ENCODE measurements at regions not wholly inside any gene's neighbourhood (a gene's known extent, or its start where the extent isn't known, plus 50 kb on each side); places are given as distances from the start of the nearest gene placed in this dataset.

DNA sequence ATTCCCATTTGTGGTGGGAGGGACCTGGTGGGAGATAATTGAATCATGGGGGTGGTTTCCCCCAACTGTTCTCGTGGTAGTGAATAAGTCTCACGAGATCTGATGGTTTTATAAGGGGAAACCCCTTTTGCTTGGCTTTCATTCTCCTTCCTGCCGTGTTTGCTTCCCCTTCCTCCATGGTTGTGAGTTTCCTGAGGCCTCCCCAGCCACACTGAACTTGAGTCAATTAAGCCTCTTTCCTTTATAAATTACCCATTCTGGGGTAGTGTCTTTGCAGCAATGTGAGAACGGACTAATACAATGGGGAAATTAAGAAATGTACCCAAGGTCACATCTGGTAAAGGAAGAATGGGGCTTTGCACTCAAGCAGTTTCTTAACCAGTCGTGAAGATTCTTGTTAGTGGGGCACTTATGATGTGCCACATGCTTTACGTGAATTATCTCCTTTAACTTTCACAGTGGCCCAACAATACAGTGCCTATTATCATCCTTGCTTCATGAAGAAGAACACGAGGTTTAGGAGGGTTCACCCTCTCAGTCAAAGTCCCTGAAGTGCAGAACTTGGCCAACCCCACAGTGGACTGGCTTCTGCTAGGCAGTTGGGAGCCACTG lies 234.3 kb downstream of the EFCAB11 start:
- H3K4me1 ChIP-seq (ENCODE audit: control insufficient read depth in 2 of 2, insufficient read depth in 2 of 2, low read length in 2 of 2), result peaks cover 69 to 72% of the 10 kb centered on the region in 2 donors
- peaks cover 0 to 13% (median 1%) of the 10 kb centered on the region in 11 donors for H3K9me3 Mint-ChIP-seq
- H3K27ac Mint-ChIP-seq, result peak overlapping the region; percentile 94 to 99 (median 98)
- DNase-seq (peak in 6 of 9 donors; percentile 21 to 47 (median 34)), ATAC-seq (peak; percentile 8)
- H3K27ac ChIP-seq (ENCODE audit: low read depth, low read length), result peak overlapping the region; percentile 70
- no peaks in the 10 kb centered on the region for H3K36me3 ChIP-seq (ENCODE audit: control insufficient read depth in 2 of 3, insufficient read depth in 3 of 3, low read length in 3 of 3)
- intact Hi-C loops (cut with micrococcal nuclease), result loop anchor here (1.0 to 5.0 kb wide), 12 partner anchors 19 to 1527 kb away; partner anchors contain the start of genes EFCAB11 (in 2 of the 2), FOXN3 (in 1 of the 2) and TDP1 (in 1 of the 2)
- H3K4me1 Mint-ChIP-seq, result peaks cover 63 to 99% (median 92%) of the 10 kb centered on the region in 7 donors
- ChIA-PET CTCF (interaction anchor here (0.5 to 2.7 kb wide), 8 partner anchors 12 to 271 kb away, joined by 3 to 21 read pairs (median 6); no protein-coding TSS in a partner anchor), POLR2A (interaction anchor here (0.6 to 3.3 kb wide), 19 partner anchors 12 to 304 kb away, joined by 3 to 68 read pairs (median 5); no protein-coding TSS in a partner anchor)
- peak overlapping the region; percentile 65 to 81 (median 73) for H3K4me3 Mint-ChIP-seq
- H3K9me3 ChIP-seq (ENCODE audit: control insufficient read depth in 2 of 3, low read length in 3 of 3), result no peaks in the 10 kb centered on the region
- peak overlapping the region; percentile 43 for H3K4me3 ChIP-seq (ENCODE audit: low read length)
- H3K27me3 Mint-ChIP-seq, result no peaks in the 10 kb centered on the region
- H3K27me3 ChIP-seq (ENCODE audit: control insufficient read depth in 2 of 2, insufficient read depth in 2 of 2, low read length in 2 of 2), result no peaks in the 10 kb centered on the region
- H3K36me3 Mint-ChIP-seq, result peaks cover 0 to 28% (median 3%) of the 10 kb centered on the region in 5 donors

DNA sequence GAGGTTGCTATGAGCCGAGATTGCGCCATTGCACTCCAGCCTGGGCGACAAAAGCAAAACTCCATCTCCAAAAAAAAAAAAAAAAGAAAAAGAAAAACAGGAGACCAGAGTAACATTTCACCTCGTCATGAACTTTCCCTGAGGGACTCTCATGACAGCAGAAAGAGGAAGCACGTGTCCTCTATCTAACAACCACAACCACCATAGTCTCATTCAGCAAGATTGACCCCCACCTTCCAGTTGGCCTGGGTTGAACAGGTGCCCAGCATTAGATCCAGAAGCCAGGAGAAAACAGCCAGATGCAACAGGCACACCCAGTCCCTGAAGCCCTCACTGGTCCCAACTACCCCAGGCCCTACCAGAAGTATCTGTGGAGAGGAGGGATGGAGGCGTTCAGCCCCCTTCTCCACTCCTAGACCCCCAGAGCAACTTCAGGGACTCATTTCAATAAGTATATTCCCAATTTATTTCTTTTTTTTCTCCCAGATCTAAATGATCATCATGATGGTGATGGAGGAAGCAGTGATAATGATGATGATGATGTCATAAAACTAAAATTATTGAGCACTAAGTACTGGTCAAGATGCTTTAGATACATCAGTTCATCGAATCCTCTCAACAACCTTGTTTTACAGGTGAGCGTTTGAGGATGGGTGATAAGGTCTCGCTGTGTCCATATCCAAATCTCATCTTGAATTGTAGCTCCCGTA lies 235.0 kb downstream of the EFCAB11 start:
- Histone ChIP-seq H3K4me3 (ENCODE audit: low read length) (no peak overlapping the region), H3K9me3 (ENCODE audit: control insufficient read depth in 2 of 3, low read length in 3 of 3) (no peaks in the 10 kb centered on the region), H3K36me3 (ENCODE audit: control insufficient read depth in 2 of 3, insufficient read depth in 3 of 3, low read length in 3 of 3) (no peaks in the 10 kb centered on the region), H3K27ac (ENCODE audit: low read depth, low read length) (peak overlapping the region; percentile 70), H3K27me3 (ENCODE audit: control insufficient read depth in 2 of 2, insufficient read depth in 2 of 2, low read length in 2 of 2) (no peaks in the 10 kb centered on the region), H3K4me1 (ENCODE audit: control insufficient read depth in 2 of 2, insufficient read depth in 2 of 2, low read length in 2 of 2) (peaks cover 64 to 72% of the 10 kb centered on the region in 2 donors)
- no peaks in the 10 kb centered on the region for H3K27me3 Mint-ChIP-seq
- H3K27ac Mint-ChIP-seq, result peak overlapping the region; percentile 94 to 99 (median 98)
- intact Hi-C loops (cut with micrococcal nuclease), result loop anchor here (1.0 to 5.0 kb wide), 12 partner anchors 18 to 1528 kb away; partner anchors contain the start of genes EFCAB11 (in 2 of the 2), FOXN3 (in 1 of the 2) and TDP1 (in 1 of the 2)
- peaks cover 0 to 16% (median 1%) of the 10 kb centered on the region in 11 donors for H3K9me3 Mint-ChIP-seq
- ATAC-seq, result no peak
- ChIA-PET POLR2A (interaction anchor here (0.6 to 3.3 kb wide), 4 partner anchors 11 to 100 kb away, joined by 3 to 68 read pairs (median 6); no protein-coding TSS in a partner anchor), CTCF (no interaction called here)
- peaks cover 0 to 28% (median 3%) of the 10 kb centered on the region in 5 donors for H3K36me3 Mint-ChIP-seq
- peak overlapping the region; percentile 65 to 81 (median 73) for H3K4me3 Mint-ChIP-seq
- DNase-seq, result no peak
- H3K4me1 Mint-ChIP-seq, result peaks cover 60 to 99% (median 91%) of the 10 kb centered on the region in 7 donors

DNA sequence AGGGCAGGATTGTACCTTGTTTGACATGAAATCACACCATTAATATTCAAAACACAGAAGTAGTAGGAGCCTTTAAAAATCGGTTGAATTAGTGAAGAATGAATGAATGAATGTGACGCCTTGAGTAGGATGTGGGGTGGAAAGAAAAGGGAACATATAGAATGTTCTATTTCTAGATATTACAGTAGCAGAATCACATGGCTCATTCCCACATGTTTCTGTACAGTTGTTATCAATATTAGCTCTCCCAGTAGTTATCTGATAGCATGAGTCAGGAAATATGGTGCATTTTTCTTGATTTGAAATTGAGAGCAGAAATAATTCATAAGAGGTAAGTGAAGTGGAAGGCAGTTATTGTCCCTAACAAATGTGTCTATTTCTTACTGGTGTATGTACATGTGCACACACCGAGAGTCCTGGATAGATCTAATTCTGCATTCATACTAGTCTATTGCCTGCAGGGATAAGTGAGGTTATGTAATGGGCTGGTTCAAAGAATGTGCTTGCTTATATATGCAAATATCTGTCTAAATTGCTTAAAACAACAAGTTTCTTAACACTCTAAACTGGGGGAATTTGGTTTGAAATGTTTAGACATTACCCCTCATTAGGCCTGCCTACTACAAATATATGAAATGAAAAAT lies 245.4 kb downstream of the EFCAB11 start:
- Mint-ChIP-seq H3K27ac (no peak overlapping the region), H3K27me3 (no peaks in the 10 kb centered on the region), H3K4me1 (peaks cover 2 to 37% (median 22%) of the 10 kb centered on the region in 7 donors), H3K9me3 (peaks cover 0 to 24% (median 6%) of the 10 kb centered on the region in 11 donors), H3K4me3 (no peak overlapping the region), H3K36me3 (peaks cover 0 to 27% (median 9%) of the 10 kb centered on the region in 5 donors)
- intact Hi-C loops (cut with micrococcal nuclease), result no loop called here
- no peak for ATAC-seq
- Histone ChIP-seq H3K9me3 (ENCODE audit: control insufficient read depth in 2 of 3, low read length in 3 of 3) (peaks cover 0 to 6% (median 0%) of the 10 kb centered on the region in 3 experiments), H3K27me3 (ENCODE audit: control insufficient read depth in 2 of 2, insufficient read depth in 2 of 2, low read length in 2 of 2) (no peaks in the 10 kb centered on the region), H3K4me1 (ENCODE audit: control insufficient read depth in 2 of 2, insufficient read depth in 2 of 2, low read length in 2 of 2) (no peaks in the 10 kb centered on the region), H3K27ac (ENCODE audit: low read depth, low read length) (no peak overlapping the region), H3K36me3 (ENCODE audit: control insufficient read depth in 2 of 3, insufficient read depth in 3 of 3, low read length in 3 of 3) (no peaks in the 10 kb centered on the region), H3K4me3 (ENCODE audit: low read length) (no peak overlapping the region)
- DNase-seq, result no peak
- ChIA-PET POLR2A (interaction anchor here (0.8 to 1.3 kb wide), 3 partner anchors 11 to 24 kb away, joined by 3 to 4 read pairs (median 3); no protein-coding TSS in a partner anchor), CTCF (interaction anchor here (1.0 kb wide), 1 partner anchor 12 kb away, joined by 3 read pairs; no protein-coding TSS in a partner anchor)

DNA sequence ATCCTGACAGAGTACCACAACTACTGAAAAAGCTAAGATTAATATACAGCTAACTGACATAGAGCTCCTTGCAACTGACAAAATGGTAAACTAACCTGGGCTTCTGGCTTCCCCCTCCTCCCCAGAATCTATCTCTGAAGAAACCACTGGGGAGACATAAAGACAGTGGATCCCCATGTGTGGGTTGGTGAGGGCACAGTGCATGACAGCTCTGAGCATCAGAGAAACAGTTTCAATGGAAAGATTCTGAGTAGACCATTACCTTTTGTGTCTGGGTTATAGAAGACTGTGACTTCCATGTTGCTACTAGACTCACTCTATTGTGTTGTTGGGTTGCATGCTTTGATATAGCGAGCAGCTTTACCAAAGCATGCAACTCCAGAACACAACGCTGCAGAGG lies 247.4 kb downstream of the EFCAB11 start:
- Mint-ChIP-seq H3K9me3 (peaks cover 0 to 24% (median 6%) of the 10 kb centered on the region in 11 donors), H3K36me3 (peaks cover 0 to 24% (median 6%) of the 10 kb centered on the region in 5 donors), H3K4me3 (no peak overlapping the region), H3K4me1 (peaks cover 16 to 52% (median 33%) of the 10 kb centered on the region in 7 donors), H3K27ac (peak overlapping the region in 1 of 9 donors; percentile 45), H3K27me3 (no peaks in the 10 kb centered on the region)
- H3K9me3 ChIP-seq (ENCODE audit: control insufficient read depth in 2 of 3, low read length in 3 of 3), result peaks cover 0 to 6% (median 0%) of the 10 kb centered on the region in 3 experiments
- DNase-seq (no peak), ATAC-seq (no peak)
- no peaks in the 10 kb centered on the region for H3K36me3 ChIP-seq (ENCODE audit: control insufficient read depth in 2 of 3, insufficient read depth in 3 of 3, low read length in 3 of 3)
- ChIA-PET POLR2A (interaction anchor here (1.4 kb wide), 1 partner anchor 11 kb away, joined by 6 read pairs; no protein-coding TSS in a partner anchor), CTCF (no interaction called here)
- H3K27ac ChIP-seq (ENCODE audit: low read depth, low read length), result no peak overlapping the region
- H3K4me1 ChIP-seq (ENCODE audit: control insufficient read depth in 2 of 2, insufficient read depth in 2 of 2, low read length in 2 of 2), result peaks cover 3 to 10% of the 10 kb centered on the region in 2 donors
- intact Hi-C loops (cut with micrococcal nuclease), result no loop called here
- no peaks in the 10 kb centered on the region for H3K27me3 ChIP-seq (ENCODE audit: control insufficient read depth in 2 of 2, insufficient read depth in 2 of 2, low read length in 2 of 2)
- no peak overlapping the region for H3K4me3 ChIP-seq (ENCODE audit: low read length)

DNA sequence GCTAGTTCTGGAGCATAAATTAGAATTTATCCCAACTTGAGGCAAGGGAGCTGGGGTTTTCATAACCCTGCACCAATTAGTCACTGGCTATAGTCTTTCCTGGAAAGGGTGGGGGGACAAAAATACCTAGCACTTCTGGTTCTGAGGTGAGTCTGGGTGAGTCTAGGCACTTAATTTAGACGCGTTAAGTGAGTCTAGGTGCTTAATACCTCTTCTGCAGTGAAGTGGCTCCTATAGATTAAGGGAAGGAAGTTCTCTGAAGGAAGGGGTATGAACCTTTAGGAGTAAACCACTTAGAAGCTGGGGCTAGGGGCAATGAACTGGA lies 251.7 kb downstream of the EFCAB11 start:
- ATAC-seq (no peak), DNase-seq (no peak)
- Mint-ChIP-seq H3K4me1 (peaks cover 16 to 74% (median 58%) of the 10 kb centered on the region in 7 donors), H3K27ac (peak overlapping the region in 8 of 9 donors; percentile 28 to 97 (median 80)), H3K27me3 (no peaks in the 10 kb centered on the region), H3K9me3 (peaks cover 0 to 19% (median 1%) of the 10 kb centered on the region in 11 donors), H3K36me3 (peaks cover 0 to 23% (median under 1%) of the 10 kb centered on the region in 5 donors), H3K4me3 (peak overlapping the region in 9 of 10 donors; percentile 3 to 89 (median 73))
- Histone ChIP-seq H3K36me3 (ENCODE audit: control insufficient read depth in 2 of 3, insufficient read depth in 3 of 3, low read length in 3 of 3) (no peaks in the 10 kb centered on the region), H3K4me1 (ENCODE audit: control insufficient read depth in 2 of 2, insufficient read depth in 2 of 2, low read length in 2 of 2) (peaks cover 12 to 23% of the 10 kb centered on the region in 2 donors), H3K4me3 (ENCODE audit: low read length) (no peak overlapping the region), H3K9me3 (ENCODE audit: control insufficient read depth in 2 of 3, low read length in 3 of 3) (no peaks in the 10 kb centered on the region), H3K27me3 (ENCODE audit: control insufficient read depth in 2 of 2, insufficient read depth in 2 of 2, low read length in 2 of 2) (no peaks in the 10 kb centered on the region), H3K27ac (ENCODE audit: low read depth, low read length) (no peak overlapping the region)
- CTCF ChIA-PET, result interaction anchor here (0.6 kb wide), 1 partner anchor 23 kb away, joined by 4 read pairs; no protein-coding TSS in a partner anchor
- POLR2A ChIA-PET, result interaction anchor here (0.6 to 4.2 kb wide), 7 partner anchors 12 to 221 kb away, joined by 3 to 40 read pairs (median 4); no protein-coding TSS in a partner anchor
- intact Hi-C loops (cut with micrococcal nuclease), result loop anchor here (2.0 to 5.0 kb wide), 2 partner anchors 22 to 66 kb away; no protein-coding TSS in a partner anchor

Data from naive thymus-derived CD4-positive, alpha-beta T cell (primary cell).